ENCODE measurements at regions not wholly inside any gene's neighbourhood (a gene's known extent, or its start where the extent isn't known, plus 50 kb on each side); places are given as distances from the start of the nearest gene placed in this dataset.

DNA sequence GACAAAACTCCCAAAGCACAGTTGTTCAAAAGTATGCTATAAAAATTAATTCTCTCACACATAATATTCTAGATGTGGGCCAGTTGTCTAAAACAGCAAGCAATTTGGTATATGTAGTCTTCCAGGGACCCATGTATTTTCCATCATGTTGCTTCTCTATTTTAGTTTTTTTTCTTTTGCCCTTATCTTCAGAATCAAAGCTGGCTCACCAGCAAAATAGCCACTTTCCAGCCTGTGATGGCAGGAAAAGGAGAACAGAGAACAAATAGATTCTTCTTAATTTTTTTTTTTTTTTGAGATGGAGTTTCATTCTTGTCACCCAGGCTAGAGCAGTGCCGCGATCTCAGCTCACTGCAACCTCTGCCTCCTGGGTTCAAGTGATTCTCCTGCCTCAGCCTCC is 680.8 kb upstream of the TENM3 start:
- no peak for DNase-seq (ENCODE audit: low read depth)
- TF ChIP-seq, protein P1, sequence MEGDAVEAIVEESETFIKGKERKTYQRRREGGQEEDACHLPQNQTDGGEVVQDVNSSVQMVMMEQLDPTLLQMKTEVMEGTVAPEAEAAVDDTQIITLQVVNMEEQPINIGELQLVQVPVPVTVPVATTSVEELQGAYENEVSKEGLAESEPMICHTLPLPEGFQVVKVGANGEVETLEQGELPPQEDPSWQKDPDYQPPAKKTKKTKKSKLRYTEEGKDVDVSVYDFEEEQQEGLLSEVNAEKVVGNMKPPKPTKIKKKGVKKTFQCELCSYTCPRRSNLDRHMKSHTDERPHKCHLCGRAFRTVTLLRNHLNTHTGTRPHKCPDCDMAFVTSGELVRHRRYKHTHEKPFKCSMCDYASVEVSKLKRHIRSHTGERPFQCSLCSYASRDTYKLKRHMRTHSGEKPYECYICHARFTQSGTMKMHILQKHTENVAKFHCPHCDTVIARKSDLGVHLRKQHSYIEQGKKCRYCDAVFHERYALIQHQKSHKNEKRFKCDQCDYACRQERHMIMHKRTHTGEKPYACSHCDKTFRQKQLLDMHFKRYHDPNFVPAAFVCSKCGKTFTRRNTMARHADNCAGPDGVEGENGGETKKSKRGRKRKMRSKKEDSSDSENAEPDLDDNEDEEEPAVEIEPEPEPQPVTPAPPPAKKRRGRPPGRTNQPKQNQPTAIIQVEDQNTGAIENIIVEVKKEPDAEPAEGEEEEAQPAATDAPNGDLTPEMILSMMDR (IDR thresholded peaks at IDR 0.05; ENCODE audit: insufficient read depth, low read length): no peak
- H3K4me3 ChIP-seq (ENCODE audit: low read depth, low read length): no peak overlapping the region

DNA sequence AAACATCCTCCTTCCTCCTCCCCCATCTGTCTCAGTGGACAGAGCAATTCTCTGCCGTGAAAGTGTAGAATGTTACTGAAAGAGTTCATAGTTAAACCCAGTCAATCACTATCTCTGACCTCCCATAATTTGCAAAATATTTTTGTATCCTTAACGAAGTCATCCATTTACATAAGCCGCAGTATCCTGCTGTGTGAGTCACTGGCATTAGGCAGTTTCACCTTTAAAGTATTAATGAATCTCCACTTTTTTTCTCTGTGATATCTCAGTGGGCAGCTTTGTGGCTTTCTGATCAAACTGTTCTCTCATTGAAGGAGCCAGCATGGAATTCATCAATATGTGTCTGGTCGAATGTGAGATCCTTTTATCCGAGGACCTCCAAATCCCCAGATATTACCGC is 678.6 kb upstream of the TENM3 start:
- DNase-seq (ENCODE audit: low read depth): no peak
- TF ChIP-seq, protein P1 (IDR thresholded peaks at IDR 0.05; ENCODE audit: insufficient read depth, low read length): no peak
- H3K4me3 ChIP-seq (ENCODE audit: low read depth, low read length): no peak overlapping the region

- no peak overlapping the region for H3K4me3 ChIP-seq (ENCODE audit: low read depth, low read length)
- TF ChIP-seq, protein P1 (IDR thresholded peaks at IDR 0.05; ENCODE audit: insufficient read depth, low read length): no peak
- DNase-seq (ENCODE audit: low read depth): peak; percentile 46
Measured at GRCh38 chr4:181566490-181566889, 676.7 kb upstream of the TENM3 start.

GRCh38 chr4:181569553-181569952 is 673.6 kb upstream of the TENM3 start:
- H3K4me3 ChIP-seq (ENCODE audit: low read depth, low read length): no peak overlapping the region
- DNase-seq (ENCODE audit: low read depth): peak; percentile 66
- TF ChIP-seq, protein P1 (IDR thresholded peaks at IDR 0.05; ENCODE audit: insufficient read depth, low read length): peak; percentile 64

GRCh38 chr4:181578911-181579310 is 664.3 kb upstream of the TENM3 start:
- TF ChIP-seq, protein P1 (IDR thresholded peaks at IDR 0.05; ENCODE audit: insufficient read depth, low read length): no peak
- no peak for DNase-seq (ENCODE audit: low read depth)
- H3K4me3 ChIP-seq (ENCODE audit: low read depth, low read length): no peak overlapping the region

DNA sequence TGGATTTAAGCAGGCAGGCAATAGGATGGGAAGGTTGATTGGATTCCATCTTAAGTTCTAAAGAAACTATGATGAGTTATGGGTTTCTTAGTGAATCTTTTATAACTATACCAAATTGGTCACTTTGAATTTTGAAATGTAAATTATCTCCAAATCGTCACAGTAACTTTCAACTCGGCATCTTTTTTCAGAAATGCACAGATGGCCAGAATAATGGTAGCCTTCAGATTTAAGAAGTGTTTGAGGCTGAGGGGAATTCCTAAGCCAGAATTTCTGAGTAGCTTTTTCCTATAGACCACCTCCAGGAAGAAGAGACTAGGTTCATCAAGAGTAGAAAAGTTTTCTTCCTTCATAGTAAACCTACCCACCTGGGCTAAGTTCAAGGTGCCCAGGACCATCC is 663.7 kb upstream of the TENM3 start:
- TF ChIP-seq, protein P1 (IDR thresholded peaks at IDR 0.05; ENCODE audit: insufficient read depth, low read length): no peak
- H3K4me3 ChIP-seq (ENCODE audit: low read depth, low read length): no peak overlapping the region
- DNase-seq (ENCODE audit: low read depth): no peak

- no peak overlapping the region for H3K4me3 ChIP-seq (ENCODE audit: low read depth, low read length)
- TF ChIP-seq, protein P1 (IDR thresholded peaks at IDR 0.05; ENCODE audit: insufficient read depth, low read length): no peak
- no peak for DNase-seq (ENCODE audit: low read depth)
Measured at GRCh38 chr4:181581983-181582382, 661.2 kb upstream of the TENM3 start.
